Stomach (tissue), 4 donors: ENCODE measurements at regions not wholly inside any gene's neighbourhood (a gene's known extent, or its start where the extent isn't known, plus 50 kb on each side); places are given as distances from the start of the nearest gene placed in this dataset.

Source experiments
- EP300 ChIP-seq: sonication (generic); formaldehyde crosslinking; IDR thresholded peaks from one replicate; pipeline ENCODE4 v1.6.1; 2017; ENCODE audit warnings: antibody characterized with exemption
- POLR2A ChIP-seq, 4 donors: fragments of 450-650 bp; IDR thresholded peaks; one replicate each; pipeline ENCODE4 v1.6.1; 2016; ENCODE audit warnings: antibody characterized with exemption in 4 of 4, control low read depth in 2 of 4, mild to moderate bottlenecking in 1 of 4, moderate library complexity in 1 of 4
- POLR2AphosphoS5 ChIP-seq, 3 donors: sonication (generic); formaldehyde crosslinking; IDR thresholded peaks; one replicate each; pipeline ENCODE4 v1.6.1; 2016; ENCODE audit warnings: antibody characterized with exemption in 3 of 3
- TF ChIP-seq, protein P1 (sequence below), 7 experiments: fragments of 450-650 bp in 4 of 7; fragments of 200-600 bp in 3 of 7; sonication (generic) in 3 of 7; IDR thresholded peaks; one replicate each; pipeline ENCODE4 v1.5.1; 2016 to 2019; ENCODE audit warnings: antibody characterized with exemption in 7 of 7, control low read depth in 2 of 7, mild to moderate bottlenecking in 1 of 7

DNA sequence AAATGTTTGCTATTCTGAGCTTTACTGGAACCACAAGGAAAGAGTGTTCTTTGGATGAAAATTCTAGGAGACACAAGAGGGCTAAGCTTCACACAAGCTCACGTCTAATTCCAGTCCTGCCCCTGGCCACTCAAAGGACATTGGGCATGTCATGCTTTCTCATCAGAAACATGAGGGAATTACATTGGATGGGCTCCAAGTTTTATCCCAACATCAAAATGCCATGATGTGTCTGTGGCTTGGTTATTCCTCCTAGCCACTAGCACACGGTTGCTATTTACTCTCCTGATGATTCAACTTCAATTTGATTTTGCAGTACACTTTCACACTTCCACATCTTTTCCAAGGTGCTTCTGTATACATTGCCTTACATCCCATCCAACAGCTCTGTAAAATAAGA, 149.6 kb upstream of the FAM9B start:
- TF ChIP-seq POLR2A (IDR thresholded peaks at IDR 0.05) (no peak), EP300 (no peak), POLR2AphosphoS5 (IDR thresholded peaks at IDR 0.05) (no peak)
- TF ChIP-seq, protein P1, sequence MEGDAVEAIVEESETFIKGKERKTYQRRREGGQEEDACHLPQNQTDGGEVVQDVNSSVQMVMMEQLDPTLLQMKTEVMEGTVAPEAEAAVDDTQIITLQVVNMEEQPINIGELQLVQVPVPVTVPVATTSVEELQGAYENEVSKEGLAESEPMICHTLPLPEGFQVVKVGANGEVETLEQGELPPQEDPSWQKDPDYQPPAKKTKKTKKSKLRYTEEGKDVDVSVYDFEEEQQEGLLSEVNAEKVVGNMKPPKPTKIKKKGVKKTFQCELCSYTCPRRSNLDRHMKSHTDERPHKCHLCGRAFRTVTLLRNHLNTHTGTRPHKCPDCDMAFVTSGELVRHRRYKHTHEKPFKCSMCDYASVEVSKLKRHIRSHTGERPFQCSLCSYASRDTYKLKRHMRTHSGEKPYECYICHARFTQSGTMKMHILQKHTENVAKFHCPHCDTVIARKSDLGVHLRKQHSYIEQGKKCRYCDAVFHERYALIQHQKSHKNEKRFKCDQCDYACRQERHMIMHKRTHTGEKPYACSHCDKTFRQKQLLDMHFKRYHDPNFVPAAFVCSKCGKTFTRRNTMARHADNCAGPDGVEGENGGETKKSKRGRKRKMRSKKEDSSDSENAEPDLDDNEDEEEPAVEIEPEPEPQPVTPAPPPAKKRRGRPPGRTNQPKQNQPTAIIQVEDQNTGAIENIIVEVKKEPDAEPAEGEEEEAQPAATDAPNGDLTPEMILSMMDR (IDR thresholded peaks at IDR 0.05) = no peak
